Fibroblast of skin of back (primary cell): ENCODE measurements at regions not wholly inside any gene's neighbourhood (a gene's known extent, or its start where the extent isn't known, plus 50 kb on each side); places are given as distances from the start of the nearest gene placed in this dataset.
"Not testable (repeated sequence)": the region's sequence is repeated elsewhere in the genome, so short reads cannot be mapped to it uniquely, and the experiment has no call there.

ENCODE experiments used
- DNase-seq: peaks from one replicate; pipeline ENCODE4 v3.0.0-alpha.2; 2013

DNA sequence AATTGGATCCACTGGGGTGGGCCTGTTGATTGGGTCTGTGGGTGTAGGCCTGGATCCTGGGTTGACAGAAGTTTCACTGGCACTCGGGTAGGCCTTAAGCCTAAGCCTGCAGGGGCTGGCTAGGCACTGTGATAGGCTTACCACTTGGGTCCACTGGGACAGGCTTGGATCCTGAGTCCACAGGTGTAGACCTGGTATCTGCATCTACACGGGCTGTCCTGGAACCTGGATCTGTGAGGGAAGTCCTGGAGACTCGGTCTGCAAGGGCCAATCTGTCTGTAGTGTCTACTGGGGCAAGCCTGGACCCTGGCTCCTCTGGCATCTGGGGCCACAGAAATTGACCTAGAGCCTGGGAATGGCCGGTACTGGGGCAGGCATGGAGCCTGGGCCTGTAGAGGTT is 219.0 kb upstream of the NRG3 start:
- DNase-seq, result no peak

DNA sequence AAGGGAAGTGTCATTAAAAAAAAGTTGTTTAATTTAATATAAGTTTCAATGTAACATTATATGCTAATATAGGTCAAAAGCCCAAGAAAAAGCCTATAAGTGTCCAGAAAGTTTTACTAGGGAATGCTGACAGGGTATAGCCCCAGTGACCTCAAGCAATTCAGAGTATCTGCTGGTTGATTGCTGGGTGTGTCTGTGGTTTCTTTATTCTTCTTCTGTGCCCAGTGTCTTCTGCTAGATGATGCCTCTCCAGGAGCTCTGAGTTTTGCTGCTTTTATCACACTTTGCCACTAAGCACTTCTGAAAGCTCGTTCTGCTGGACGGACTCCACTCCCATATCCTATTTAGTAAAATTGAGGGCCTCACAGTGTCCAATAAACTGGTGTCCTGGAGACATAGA is 212.2 kb upstream of the NRG3 start:
- DNase-seq, result no peak

DNA sequence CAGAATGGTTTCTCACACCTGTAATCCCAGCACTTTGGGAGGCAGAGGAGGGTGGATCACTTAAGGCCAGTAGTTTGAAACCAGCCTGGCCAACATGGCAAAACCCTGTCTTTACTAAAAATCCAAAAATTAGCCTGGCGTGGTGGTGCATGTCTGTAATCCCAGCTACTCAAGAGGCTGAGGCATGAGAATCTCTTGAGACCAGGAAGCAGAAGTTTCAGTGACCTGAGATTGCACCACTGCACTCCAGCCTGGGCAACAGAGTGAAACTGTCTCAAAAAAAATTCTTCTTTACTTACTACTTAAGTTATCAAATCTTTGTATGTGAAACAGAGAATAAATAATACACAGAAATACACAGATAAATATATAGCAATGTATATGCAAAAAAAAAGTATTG is 210.2 kb upstream of the NRG3 start:
- not testable (repeated sequence) for DNase-seq

DNA sequence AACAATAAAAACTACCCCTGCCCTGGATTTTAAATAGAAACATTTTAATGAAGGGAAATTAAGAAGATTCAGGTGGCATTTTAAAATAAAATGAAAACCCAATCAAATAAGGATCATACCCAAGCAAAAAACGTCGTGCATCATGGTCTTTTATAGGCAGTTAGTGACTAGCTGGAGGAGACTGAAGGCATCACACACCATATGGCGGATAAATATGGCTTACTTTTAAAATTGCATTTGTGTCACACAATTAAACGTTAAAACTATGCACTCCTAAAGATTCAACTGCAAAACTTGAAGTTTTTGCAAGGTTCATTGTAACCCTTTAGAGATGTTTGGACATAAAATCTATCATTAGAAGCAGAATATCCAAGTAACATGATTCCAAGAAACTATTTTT is 200.1 kb upstream of the NRG3 start:
- no peak for DNase-seq

DNA sequence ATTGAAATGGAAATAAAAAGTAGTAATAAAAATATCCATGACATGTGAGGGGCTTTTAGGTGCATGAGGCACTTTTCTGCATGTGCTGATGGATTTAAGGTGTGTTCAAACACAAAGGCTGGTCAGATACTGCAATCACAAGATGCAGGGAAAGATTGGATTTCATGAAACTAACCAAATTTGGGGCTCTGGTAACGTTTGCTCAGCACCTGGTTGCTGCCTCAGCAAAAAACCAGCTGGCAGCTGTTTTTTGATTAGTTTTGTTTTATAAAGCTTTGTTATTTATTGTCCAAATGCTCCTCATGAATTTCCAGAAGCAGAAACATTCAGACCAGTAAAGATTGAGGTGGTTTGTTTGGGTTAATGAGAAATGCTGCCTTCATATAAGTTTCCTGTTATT is 195.7 kb upstream of the NRG3 start:
- no peak for DNase-seq

DNA sequence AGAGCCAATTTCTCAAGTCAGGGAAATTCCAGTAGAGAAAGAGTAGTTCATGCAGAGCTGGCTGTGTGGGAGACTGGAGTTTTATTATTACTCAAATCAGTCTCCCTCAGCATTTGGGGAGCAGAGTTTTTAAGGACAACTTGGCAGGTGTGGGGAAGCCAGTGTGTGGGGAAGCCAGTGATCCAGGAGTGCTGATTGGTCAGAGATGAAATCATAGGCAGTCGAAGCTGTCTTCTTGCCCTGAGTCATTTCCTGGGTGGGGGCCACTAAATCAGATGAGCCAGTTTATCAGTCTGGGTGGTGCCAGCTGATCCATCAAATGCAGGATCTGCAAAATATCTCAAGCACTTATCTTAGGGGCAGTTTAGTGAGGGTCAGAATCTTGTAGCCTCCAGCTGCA is 194.6 kb upstream of the NRG3 start:
- peak; percentile 2 for DNase-seq

DNA sequence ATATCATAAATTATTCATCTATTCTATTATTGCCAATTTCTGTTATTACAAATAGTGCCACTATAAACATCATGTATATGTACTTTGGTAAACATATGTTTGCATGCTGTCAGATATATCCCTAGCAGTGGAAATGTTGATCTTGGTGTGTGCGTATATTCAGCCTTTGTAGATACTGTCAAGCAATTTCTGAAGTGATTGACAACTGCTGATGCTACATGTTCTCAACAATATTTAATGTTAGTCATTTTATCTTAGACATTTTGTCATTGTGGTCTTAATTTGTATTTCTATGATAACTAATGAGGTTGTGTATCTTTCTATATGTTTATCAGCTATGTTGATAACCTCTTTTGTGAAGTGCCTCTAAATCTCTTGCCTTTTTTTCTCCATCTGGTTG is 186.5 kb upstream of the NRG3 start:
- no peak for DNase-seq

DNA sequence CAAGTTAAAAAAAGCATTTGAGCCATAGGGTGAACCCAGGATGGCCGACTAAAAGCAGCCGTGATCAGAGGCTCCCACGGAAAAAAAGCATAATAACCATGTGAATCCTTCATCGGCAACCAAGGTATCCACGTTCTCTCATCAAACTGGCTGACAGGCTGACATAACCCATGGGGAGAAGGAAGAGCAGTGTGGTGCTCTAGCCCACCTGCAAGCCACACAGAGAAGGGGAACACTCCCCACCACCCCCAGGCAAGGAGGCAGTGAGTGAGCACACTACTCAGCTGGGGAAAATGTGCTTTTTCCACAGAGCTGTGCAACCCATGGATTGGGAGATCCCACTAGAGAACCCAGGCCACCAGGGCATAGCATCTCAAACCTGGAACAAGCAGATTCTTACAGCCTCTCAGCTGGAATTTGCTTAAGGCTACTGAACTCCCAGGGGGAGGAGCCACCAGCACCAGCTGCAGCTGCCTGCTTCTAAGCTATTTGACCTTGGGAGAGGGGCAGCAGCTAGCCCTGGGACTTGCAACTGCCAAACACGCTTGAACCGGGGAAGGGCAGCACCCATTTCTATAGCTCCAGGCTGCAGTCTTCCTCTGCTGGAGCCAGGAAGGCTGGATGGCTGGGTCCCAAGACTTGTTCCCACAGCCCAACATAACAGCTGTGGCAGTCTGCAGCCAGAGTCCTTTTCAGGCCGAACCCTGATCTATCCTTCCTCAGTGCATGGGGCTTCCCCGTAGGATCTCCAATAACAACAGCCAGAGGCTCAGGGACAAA is 178.2 kb upstream of the NRG3 start:
- DNase-seq, result no peak

DNA sequence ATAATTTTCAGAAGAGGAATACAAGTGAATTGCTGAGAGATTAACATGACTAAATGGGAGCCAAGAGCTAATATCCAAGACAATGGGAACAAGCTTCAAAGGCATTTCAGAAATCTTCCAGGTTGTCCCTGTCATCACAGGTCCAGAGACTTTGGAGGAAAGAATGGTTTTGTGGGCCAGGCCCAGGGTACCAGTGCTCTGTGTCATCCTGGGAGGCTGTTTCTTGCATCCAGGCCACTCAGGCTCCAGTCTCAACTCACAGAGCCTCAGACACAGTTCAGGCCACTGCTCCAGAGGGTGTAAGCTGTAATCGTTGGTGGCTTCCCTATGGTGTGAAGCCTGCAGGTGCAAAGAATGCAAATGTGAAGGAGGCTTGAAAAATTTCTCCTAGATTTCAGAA is 170.4 kb upstream of the NRG3 start:
- no peak for DNase-seq

DNA sequence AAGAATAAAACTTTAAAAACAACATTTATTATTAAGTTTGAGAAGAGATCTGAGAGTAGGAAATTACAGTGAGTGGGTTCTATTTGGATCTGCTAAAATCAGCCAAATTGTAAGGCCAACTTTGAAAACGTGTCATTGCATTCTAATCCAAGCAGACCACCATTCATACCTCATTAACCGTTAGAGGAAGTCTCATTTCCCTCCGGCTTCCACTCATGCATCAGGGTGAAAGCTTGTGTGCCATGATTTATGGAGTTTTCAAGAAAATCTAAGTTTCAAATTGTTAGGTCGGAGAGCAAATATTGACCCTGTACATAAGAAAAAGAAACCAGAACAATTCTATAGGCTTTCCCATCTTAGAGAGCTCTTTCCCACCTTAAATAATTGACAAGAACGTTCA is 166.6 kb upstream of the NRG3 start:
- no peak for DNase-seq

DNA sequence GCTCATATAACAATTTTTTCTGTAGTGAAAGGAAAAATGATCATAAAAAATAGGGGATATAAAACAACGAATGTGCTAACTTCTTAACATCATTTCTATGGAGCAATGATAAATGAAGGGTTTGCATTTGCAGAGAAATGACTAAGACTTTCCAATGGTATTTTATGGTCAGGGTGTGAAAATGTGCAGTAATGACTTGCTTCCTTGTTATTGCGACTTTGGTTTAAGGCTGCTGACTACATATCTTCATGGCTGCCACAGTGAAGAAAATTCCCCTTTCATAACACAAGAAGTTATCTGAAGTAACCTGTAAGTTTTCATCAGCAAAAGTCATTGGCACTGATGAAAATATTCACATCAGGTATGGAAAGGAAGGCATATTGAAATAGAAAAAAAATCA is 166.1 kb upstream of the NRG3 start:
- no peak for DNase-seq

DNA sequence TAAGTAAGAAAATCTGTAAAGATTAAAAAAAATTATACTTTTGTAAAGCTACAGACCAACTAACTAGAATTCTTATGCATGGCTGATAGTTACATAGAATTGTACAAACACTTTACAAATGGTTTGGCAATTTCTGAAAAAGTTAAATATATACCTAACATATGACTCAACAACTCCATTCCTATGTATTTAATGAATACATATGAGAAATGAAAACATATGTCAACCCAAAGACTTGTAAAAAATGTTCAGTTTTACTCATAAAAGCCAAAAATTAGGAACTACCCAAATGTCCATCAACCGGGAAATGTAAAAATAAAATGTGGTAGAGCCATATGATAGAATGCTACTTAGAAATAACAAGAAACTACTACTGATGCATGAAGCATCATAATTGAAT is 152.6 kb upstream of the NRG3 start:
- DNase-seq, result peak; percentile 46

DNA sequence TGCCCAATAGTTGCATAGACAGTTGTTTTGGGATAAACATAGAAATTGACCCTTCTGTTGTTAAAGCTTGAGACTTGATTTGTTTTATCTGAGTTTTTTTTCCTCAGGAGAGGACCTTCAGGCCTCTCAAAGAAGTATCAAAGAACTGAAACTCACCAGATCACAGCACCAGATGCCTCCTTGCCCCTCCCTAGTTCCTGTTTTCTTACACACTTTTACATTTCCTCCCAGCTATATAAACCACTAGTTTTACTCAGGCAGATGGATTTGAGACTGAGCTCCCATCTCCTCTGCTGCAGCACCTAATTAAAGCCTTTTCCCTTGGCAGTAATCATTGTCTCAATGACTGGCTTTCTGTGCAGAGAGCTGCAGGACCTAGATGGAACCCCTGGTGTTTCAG is 150.6 kb upstream of the NRG3 start:
- no peak for DNase-seq

DNA sequence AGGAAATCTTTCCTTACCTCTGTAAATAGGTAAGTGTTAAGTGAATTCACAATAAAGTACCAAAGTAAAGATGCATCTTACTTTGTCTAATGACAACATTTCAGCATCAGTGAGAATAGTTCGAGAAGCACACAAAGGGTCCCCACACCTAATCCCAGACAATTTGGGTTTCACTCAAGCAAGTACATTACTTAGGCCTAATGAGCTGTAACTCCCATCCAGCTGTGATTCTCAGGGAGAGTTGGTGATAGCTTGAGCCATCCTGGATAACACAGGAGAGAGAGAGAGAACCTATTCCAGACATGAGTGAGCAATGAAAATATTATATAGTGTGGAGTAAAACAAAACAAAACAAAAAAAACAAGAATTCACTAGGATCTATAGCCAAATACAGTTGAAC is 149.1 kb upstream of the NRG3 start:
- DNase-seq, result no peak

DNA sequence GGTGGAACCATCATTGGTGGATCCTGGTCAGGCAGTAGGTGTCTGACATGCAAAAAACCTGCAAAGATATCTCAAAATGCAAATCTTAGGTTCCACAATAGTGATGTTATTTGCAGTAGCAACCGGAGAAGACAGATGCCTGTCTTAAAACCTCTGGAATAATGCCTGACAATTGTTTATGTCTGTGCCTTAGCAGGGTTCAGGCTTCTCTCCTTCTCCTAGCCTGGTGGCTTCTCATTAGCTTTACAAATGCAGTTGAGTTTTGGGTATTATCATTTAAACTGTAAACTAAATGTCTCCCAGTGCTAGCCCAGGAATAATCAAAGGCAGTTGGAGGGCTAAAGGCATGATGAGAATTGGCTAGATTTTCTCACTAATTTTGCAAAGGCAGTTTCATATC is 146.3 kb upstream of the NRG3 start:
- no peak for DNase-seq

DNA sequence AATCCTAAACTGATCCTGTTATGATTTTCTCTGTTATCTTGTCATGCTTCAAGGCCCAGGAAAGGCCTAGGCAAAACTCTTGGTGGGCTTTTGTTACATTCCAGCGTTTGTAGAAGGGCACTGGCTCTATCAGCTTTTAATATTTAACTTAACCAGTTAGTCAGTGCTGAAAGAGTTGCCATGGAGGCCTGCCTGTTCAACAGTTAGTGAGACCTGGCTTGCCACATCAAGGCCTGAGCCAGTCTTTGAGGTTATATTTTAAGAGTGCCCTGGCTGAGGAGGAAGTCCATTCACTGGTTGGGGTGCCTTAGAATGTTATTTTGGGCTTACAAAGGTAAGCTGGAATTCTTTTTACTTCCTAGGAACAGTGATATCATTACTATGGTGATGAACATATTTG is 144.1 kb upstream of the NRG3 start:
- no peak for DNase-seq

DNA sequence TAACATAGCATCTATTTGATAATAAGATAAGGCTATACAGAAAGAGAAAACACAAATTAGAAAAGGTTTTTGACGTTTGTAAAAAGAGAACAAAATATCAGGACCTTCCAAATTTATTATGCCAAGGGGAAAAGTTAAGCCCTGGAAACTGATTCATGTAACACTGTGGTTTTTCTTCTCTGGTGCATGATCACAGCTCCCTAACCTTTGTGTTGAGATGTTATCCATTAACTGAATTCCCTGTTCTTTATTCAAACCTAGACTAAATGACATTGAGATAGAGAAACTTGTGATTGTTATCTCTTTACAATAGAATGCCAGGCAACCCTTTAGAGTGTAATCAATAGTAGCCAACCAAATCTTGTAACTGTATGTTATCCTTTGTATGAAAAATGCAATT is 141.5 kb upstream of the NRG3 start:
- no peak for DNase-seq

DNA sequence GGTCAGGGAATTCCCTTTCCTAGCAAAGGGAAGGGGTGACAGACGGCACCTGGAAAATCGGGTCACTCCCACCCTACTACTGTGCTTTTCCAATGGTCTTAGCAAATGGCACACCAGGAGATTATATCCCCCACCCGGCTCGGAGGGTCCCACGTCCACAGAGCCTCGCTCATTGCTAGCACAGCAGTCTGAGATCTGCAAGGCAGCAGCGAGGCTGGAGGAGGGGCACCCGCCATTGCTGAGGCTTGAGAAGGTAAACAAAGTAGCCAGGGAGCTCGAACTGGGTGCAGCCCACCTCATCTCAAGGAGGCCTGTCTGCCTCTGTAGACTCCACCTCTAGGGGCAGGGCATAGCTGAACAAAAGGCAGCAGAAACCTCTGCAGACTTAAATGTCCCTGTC is 139.8 kb upstream of the NRG3 start:
- DNase-seq, result not testable (repeated sequence)

DNA sequence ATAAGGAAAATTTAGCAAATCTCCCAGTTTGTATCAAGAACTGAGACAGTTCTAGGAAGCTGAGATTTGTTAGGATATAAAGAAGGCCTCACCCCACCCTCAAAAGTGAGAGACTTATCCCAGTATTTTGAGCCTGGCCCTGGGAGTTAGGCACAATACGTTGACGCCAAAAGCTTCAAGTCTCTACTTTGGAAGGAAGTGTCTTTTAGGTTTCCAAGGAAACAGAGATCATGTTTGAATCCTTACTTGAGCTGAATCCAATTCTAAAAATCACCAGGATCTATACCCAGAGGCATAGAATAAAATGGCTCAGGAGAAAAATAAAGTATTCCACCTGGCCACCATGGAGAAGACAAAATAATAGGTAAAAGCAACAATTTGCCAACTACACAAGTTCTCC is 115.9 kb upstream of the NRG3 start:
- no peak for DNase-seq

DNA sequence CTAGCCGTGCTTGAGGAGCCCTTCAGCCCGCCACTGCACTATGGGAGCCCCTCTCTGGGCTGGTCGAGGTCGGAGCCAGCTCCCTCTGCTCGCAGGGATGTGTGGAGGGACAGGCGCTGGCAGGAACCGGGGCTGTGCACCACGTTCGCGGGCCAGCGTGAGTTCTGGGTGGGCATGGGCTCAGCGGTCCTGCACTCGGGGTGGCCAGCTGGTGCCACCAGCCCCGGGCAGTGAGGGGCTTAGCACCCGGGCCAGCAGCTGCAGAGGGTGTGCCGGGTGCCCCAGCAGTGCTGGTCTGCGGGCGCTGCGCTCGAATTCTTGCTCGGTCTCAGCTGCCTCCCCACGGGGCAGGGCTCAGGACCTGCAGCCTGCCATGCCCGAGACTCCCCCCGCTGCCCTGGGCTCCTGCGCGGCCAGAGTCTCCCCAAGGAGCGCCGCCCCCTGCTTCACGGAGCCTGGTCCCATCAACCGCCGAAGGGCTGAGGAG is 90.8 kb upstream of the NRG3 start:
- DNase-seq, result no peak

DNA sequence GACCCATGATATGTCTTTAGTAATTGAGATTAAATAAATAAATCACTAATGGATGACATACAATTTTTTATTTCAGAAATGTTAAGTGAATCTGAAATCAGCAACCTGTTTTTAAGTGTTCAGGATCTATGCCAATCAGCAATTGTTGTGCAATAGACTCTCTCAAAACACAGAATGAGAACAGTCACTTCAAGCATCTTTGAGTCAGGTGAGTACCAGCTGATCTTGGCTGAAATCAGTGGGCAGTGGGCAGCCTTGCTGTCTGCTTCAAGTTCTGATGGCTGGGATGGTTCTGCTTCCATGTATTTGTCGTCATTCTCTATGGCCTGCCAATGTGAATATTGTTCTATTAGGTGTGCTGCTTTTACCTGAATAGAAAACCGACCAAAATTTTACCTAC is 82.3 kb upstream of the NRG3 start:
- no peak for DNase-seq

DNA sequence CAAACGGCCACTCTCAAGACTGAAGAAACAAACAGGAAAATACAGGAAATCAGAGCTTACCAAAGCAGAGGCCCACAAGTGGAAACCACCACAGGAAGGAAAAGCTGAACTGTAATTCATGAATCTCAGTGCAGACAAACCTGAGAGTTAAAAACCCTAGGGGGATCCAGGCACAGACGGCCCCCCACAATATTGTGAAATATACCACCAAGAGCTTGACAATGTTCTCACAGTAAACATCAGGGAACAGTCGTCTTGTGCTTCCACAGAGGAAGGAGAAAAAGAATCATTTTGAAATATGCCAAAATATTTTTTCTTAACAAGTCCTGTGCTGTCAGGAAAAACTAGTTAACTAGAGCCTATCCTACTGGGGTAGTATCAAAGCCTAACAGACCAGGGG is 68.2 kb upstream of the NRG3 start:
- no peak for DNase-seq

DNA sequence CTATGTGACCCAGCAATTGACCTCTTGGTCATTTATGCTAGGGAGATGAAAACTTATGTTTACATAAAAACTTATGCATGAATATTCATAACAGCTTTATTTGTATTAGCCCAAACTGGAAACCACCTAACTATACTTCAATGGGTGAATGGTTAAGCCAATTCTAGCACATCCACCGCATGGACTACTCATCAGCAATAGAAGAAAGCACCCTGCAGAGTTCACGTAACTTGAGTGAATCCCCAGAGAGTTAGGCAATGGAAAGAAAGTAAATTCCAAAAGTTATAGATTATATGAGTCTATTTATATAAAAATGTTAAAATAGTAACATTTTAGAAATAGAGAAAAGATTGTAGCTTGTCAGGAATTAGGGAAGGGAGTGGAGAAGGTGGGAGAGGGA is 60.2 kb upstream of the NRG3 start:
- DNase-seq, result no peak

DNA sequence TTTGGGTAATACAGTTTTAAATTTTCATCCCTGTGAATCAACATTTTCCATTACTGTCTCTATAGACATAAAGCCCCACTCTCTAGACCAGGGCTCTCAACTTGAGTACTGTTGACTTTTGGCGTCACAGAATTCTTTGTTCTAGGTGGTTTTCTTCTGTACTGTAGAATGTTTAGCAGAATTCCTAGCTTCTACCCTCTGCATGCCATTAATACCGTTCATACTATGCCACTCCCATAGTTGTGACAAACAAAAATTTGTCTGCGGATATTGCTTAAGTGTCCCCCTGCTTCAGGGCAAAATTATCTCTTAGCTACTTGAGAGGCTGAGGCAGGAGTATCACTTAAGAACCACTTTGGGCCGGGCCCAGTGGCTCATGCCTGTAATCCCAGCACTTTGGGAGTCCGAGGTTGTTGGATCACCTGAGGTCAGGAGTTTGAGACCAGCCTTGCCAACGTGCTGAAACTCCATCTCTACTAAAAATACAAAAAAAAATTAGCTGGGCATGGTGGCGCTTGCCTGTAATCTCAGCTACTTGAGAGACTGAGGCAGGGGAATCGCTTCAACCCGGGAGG is 57.3 kb upstream of the NRG3 start:
- DNase-seq, result no peak

DNA sequence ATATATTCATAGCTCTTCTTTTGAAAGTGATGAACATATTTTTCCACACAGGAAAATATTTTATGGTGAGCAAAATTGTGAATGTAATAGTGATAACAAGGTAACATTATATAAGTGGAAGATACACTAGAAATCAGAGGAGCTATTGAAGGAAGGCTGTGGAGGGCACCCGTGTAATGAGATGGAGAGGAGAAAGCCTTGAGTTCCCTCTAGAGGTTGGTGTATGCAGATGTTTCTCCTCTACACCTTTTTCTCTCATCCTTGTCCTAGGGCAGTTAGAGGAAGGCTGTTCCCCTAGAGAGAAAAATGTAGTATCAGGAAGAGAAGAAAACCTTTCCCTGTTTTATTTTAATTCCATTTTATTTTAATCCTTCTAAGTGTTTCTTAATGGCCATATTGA is 54.6 kb upstream of the NRG3 start:
- peak; percentile 15 for DNase-seq
